ENCODE measurements at regions not wholly inside any gene's neighbourhood (a gene's known extent, or its start where the extent isn't known, plus 50 kb on each side); places are given as distances from the start of the nearest gene placed in this dataset.

DNA sequence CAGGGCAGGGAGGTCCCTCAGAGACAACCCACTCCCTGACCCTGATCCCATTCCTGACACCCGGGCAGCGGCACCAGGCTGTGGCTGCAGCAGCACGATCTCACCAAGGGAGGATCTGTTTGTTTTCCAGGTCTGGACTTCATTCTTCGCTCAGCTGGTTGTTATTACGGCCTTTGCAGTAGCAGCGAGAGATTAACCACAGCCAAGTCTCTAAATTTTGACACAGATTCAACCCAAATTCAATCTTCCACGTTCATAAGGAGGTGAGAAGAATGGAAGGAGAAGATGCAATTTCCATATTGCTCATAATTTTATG, 91.1 kb upstream of the THBS2 start:
- no peak for TF ChIP-seq CEBPB (IDR thresholded peaks at IDR 0.05)
- no peak for TF ChIP-seq RAD21 (IDR thresholded peaks at IDR 0.05; ENCODE audit: low read depth)
- no peak for TF ChIP-seq CREB1 (IDR thresholded peaks at IDR 0.05; ENCODE audit: low read depth)
- TF ChIP-seq EP300 (IDR thresholded peaks at IDR 0.05; ENCODE audit: borderline replicate concordance) = no peak
- TF ChIP-seq YY1 (IDR thresholded peaks at IDR 0.05; ENCODE audit: low read depth) = no peak
- TF ChIP-seq, protein P1, sequence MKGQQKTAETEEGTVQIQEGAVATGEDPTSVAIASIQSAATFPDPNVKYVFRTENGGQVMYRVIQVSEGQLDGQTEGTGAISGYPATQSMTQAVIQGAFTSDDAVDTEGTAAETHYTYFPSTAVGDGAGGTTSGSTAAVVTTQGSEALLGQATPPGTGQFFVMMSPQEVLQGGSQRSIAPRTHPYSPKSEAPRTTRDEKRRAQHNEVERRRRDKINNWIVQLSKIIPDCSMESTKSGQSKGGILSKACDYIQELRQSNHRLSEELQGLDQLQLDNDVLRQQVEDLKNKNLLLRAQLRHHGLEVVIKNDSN (IDR thresholded peaks at IDR 0.05) = no peak
- TF ChIP-seq EGR1 (IDR thresholded peaks at IDR 0.05) = no peak
- TF ChIP-seq ZBTB7A (IDR thresholded peaks at IDR 0.05; ENCODE audit: low read depth) = no peak
- TF ChIP-seq TCF12 (IDR thresholded peaks at IDR 0.05; ENCODE audit: low read depth) = no peak
- TF ChIP-seq, protein P2, sequence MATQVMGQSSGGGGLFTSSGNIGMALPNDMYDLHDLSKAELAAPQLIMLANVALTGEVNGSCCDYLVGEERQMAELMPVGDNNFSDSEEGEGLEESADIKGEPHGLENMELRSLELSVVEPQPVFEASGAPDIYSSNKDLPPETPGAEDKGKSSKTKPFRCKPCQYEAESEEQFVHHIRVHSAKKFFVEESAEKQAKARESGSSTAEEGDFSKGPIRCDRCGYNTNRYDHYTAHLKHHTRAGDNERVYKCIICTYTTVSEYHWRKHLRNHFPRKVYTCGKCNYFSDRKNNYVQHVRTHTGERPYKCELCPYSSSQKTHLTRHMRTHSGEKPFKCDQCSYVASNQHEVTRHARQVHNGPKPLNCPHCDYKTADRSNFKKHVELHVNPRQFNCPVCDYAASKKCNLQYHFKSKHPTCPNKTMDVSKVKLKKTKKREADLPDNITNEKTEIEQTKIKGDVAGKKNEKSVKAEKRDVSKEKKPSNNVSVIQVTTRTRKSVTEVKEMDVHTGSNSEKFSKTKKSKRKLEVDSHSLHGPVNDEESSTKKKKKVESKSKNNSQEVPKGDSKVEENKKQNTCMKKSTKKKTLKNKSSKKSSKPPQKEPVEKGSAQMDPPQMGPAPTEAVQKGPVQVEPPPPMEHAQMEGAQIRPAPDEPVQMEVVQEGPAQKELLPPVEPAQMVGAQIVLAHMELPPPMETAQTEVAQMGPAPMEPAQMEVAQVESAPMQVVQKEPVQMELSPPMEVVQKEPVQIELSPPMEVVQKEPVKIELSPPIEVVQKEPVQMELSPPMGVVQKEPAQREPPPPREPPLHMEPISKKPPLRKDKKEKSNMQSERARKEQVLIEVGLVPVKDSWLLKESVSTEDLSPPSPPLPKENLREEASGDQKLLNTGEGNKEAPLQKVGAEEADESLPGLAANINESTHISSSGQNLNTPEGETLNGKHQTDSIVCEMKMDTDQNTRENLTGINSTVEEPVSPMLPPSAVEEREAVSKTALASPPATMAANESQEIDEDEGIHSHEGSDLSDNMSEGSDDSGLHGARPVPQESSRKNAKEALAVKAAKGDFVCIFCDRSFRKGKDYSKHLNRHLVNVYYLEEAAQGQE (IDR thresholded peaks at IDR 0.05; ENCODE audit: low read depth) = no peak
- TF ChIP-seq TEAD4 (IDR thresholded peaks at IDR 0.05) = no peak
- TF ChIP-seq NFIC (IDR thresholded peaks at IDR 0.05) = no peak
- TF ChIP-seq FOXM1 (IDR thresholded peaks at IDR 0.05; ENCODE audit: borderline replicate concordance, low read depth) = no peak
- TF ChIP-seq TAF1 (IDR thresholded peaks at IDR 0.05; ENCODE audit: low read depth) = no peak
- TF ChIP-seq, protein P3, sequence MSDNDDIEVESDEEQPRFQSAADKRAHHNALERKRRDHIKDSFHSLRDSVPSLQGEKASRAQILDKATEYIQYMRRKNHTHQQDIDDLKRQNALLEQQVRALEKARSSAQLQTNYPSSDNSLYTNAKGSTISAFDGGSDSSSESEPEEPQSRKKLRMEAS (IDR thresholded peaks at IDR 0.05) = no peak

DNA sequence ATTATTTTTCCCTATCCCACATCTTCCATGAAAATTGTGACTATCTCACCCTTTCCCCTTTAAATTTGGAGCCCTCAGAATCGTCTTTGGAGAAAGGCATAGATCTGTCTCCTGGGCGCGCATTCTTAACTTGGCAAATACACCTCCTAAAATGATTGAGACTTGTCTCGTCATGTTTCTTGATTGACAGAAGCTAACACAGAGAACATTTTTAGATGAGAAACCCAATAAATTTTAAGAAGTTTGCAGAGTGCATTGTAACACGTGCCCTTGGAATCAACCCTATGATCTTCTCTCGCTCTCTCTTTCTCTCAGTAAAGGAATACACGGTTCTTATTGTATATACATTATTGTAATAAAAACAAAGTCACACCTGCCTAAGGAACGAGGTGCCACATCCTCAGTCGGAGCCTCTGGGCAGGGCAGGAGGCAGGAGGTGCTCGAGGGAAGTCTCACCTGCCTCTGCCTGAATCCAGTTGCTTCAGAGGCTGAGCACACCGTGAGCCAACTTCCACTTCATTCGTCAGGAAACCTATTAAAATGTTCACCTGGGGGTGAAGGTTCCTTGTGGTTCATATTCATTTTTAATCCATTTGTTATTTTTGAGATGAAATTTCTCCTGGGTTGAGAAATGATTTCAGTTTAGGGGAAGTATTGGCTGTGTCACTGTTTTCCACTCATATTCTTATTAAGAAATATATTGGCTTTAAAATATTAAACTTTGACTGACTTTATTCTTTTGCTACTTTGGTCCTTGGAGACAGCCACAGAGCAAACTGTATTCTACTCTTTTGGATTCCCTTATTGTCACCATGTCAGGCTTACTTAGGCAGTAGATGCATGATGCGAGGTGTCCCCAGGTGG, 90.5 kb upstream of the THBS2 start:
- TF ChIP-seq RAD21 (IDR thresholded peaks at IDR 0.05; ENCODE audit: low read depth) (no peak), NFIC (IDR thresholded peaks at IDR 0.05) (no peak), TCF12 (IDR thresholded peaks at IDR 0.05; ENCODE audit: low read depth) (no peak), FOXM1 (IDR thresholded peaks at IDR 0.05; ENCODE audit: borderline replicate concordance, low read depth) (no peak)

DNA sequence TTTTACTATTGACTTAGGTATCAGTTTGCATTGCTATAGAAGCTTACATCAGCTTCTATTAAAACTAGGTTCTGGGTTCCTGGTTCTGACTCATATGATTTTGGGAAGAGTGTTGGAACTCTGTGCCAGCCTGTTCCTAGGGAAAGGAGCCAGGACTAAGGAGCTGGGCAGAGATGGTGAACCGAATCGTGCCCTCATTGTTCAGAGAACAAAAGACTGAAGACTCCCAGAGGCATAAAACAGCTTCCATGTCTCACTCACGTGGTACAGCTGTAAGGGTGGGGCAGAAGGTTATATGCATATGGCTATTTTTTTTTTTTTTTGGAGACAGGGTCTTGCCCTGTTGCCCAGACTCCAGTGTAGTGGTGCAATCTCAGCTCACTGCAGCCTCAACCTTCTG, 89.1 kb upstream of the THBS2 start:
- no peak for TF ChIP-seq NFIC (IDR thresholded peaks at IDR 0.05)
- TF ChIP-seq TEAD4 (IDR thresholded peaks at IDR 0.05) = no peak

DNA sequence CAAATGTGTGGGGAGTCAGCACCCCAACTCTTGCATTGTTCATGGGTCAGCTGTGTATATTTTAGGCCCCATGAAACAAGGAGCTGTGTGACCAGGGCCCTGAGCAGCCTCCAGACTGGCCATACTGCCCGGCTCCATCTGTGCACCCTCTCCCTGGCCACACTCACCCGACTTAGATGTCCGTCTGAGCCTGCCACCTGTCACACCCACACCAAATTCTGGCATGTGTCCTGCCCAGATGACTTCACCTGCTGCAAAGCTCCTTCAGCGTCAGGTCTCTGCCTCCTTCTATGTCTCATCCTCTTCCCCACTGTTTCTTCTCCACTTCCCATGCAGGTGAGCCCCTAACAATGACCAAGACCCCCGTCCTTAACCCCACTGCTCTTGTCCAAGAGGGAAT, 88.1 kb upstream of the THBS2 start:
- TF ChIP-seq, protein P3 (IDR thresholded peaks at IDR 0.05) = no peak
- TF ChIP-seq TCF12 (IDR thresholded peaks at IDR 0.05; ENCODE audit: low read depth) (no peak), CREB1 (IDR thresholded peaks at IDR 0.05; ENCODE audit: low read depth) (no peak), CEBPB (IDR thresholded peaks at IDR 0.05) (no peak)
- TF ChIP-seq, protein P2 (IDR thresholded peaks at IDR 0.05; ENCODE audit: low read depth) = no peak
- TF ChIP-seq, protein P1 (IDR thresholded peaks at IDR 0.05) = no peak

DNA sequence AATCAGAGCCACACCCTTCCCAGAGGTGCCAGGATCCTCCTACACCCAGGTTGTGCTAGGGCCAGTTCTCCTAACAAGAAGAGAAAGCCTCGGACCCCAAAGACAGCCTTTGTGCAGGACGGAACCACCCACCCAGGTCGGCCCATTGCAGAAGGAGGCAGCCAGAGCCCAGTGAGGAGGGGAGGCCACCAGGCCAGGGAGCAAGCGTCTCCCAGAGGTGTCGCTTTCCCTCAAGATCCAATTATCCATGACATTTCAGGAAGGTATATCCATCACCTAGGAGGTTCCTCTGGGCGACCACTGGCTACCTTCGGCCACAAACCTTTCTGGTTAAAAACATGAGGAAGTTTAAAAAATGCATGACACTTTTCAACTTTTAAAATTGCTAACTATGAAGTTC, 87.4 kb upstream of the THBS2 start:
- TF ChIP-seq EP300 (IDR thresholded peaks at IDR 0.05; ENCODE audit: borderline replicate concordance) (no peak), CEBPB (IDR thresholded peaks at IDR 0.05) (no peak), RAD21 (IDR thresholded peaks at IDR 0.05; ENCODE audit: low read depth) (no peak), NFIC (IDR thresholded peaks at IDR 0.05) (no peak), YY1 (IDR thresholded peaks at IDR 0.05; ENCODE audit: low read depth) (no peak)

DNA sequence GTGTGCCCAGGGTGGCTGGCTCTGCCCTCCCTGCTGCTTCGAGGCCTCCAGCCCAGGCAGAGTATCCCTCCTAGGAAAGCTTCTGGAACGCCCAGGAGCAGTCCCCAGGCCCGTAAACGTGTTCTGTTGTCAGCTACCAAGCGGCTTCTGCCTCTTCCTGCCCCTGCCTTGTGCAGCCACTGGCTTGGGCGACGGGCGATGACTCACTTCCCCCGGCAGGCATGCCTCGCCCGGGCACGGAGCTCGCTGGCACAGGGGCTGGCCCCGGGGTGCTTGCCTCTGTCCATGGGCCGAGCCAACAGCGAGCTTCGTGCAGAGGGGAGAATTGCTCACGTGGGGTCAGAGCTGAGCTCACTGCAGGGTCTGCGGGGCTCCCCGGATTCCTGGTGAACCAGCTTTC, 86.7 kb upstream of the THBS2 start:
- TF ChIP-seq YY1 (IDR thresholded peaks at IDR 0.05; ENCODE audit: low read depth) (no peak), CEBPB (IDR thresholded peaks at IDR 0.05) (no peak), TCF12 (IDR thresholded peaks at IDR 0.05; ENCODE audit: low read depth) (no peak), RAD21 (IDR thresholded peaks at IDR 0.05; ENCODE audit: low read depth) (no peak), TEAD4 (IDR thresholded peaks at IDR 0.05) (no peak), EP300 (IDR thresholded peaks at IDR 0.05; ENCODE audit: borderline replicate concordance) (no peak), FOXM1 (IDR thresholded peaks at IDR 0.05; ENCODE audit: borderline replicate concordance, low read depth) (no peak), ZBTB7A (IDR thresholded peaks at IDR 0.05; ENCODE audit: low read depth) (no peak), CREB1 (IDR thresholded peaks at IDR 0.05; ENCODE audit: low read depth) (no peak), NFIC (IDR thresholded peaks at IDR 0.05) (no peak)
- TF ChIP-seq, protein P2 (IDR thresholded peaks at IDR 0.05; ENCODE audit: low read depth) = no peak
- TF ChIP-seq, protein P3 (IDR thresholded peaks at IDR 0.05) = no peak
- TF ChIP-seq, protein P1 (IDR thresholded peaks at IDR 0.05) = no peak
